Upper lobe of left lung (tissue), 6 donors: ENCODE measurements at regions not wholly inside any gene's neighbourhood (a gene's known extent, or its start where the extent isn't known, plus 50 kb on each side); places are given as distances from the start of the nearest gene placed in this dataset.
A peak's percentile ranks its signal among the peaks of the same experiment; 100 is the strongest.
"Not testable (repeated sequence)": the region's sequence is repeated elsewhere in the genome, so short reads cannot be mapped to it uniquely, and the experiment has no call there.

Source experiments
- ATAC-seq, 2 donors: fragments of 200-7000 bp; cut with Tn5 transposase; one replicate each; pipeline ENCODE4 v1.9.1; 2022; ENCODE audit warnings: mild to moderate bottlenecking in 2 of 2, moderate library complexity in 2 of 2; ENCODE audit not compliant: low FRiP score in 2 of 2
- DNase-seq, 2 donors: peaks; one replicate each; pipeline ENCODE4 v3.0.0-alpha.2; 2019 to 2020
- H3K27ac ChIP-seq, 4 donors: fragments of 200-600 bp; sonication (generic); one replicate each; pipeline ENCODE4 v1.5.1; 2016 to 2019
- H3K27me3 ChIP-seq, 4 donors: fragments of 200-600 bp; sonication (generic); one replicate each; pipeline ENCODE4 v1.5.1; 2017 to 2019
- H3K36me3 ChIP-seq, 4 donors: fragments of 200-600 bp; sonication (generic); one replicate each; pipeline ENCODE4 v1.5.1; 2016 to 2019
- H3K4me1 ChIP-seq, 4 donors: fragments of 200-600 bp; sonication (generic); one replicate each; pipeline ENCODE4 v1.5.1; 2018 to 2019
- H3K4me3 ChIP-seq, 4 donors: fragments of 200-600 bp; sonication (generic); one replicate each; pipeline ENCODE4 v1.5.1; 2017 to 2019; ENCODE audit warnings: mild to moderate bottlenecking in 2 of 4, moderate library complexity in 1 of 4
- H3K9me3 ChIP-seq, 4 donors: fragments of 200-600 bp; sonication (generic); one replicate each; pipeline ENCODE4 v1.5.1; 2018 to 2019
- EP300 ChIP-seq, 4 donors: sonication (generic); formaldehyde crosslinking; IDR thresholded peaks; one replicate each; pipeline ENCODE4 v1.5.1; 2017; ENCODE audit warnings: antibody characterized with exemption in 4 of 4, control low read depth in 2 of 4
- POLR2A ChIP-seq, 4 donors: fragments of 450-650 bp; IDR thresholded peaks; one replicate each; pipeline ENCODE4 v1.5.1; 2016 to 2017; ENCODE audit warnings: antibody characterized with exemption in 4 of 4, mild to moderate bottlenecking in 2 of 4
- POLR2AphosphoS5 ChIP-seq, 2 donors: sonication (generic); formaldehyde crosslinking; IDR thresholded peaks; one replicate each; pipeline ENCODE4 v1.5.1; 2017; ENCODE audit warnings: antibody characterized with exemption in 2 of 2
- WGBS, 2 donors: methylation state at CpG; one replicate each; pipeline ENCODE4 v1.1.5; 2017 to 2018; 5-methylcytosine and 5-hydroxymethylcytosine counted together
- TF ChIP-seq, protein P1 (sequence below), 6 experiments: fragments of 450-650 bp in 4 of 6; fragments of 200-600 bp in 2 of 6; sonication (generic) in 2 of 6; IDR thresholded peaks; one replicate each; pipeline ENCODE4 v1.5.1; 2016 to 2019; ENCODE audit warnings: antibody characterized with exemption in 6 of 6
- donor health status: DM: no; HTN: no; CAD: no; lungs with moderate emphysema.
- donor health status: DM: no; HTN: yes; CAD: no; lungs with severe emphysema.

DNA sequence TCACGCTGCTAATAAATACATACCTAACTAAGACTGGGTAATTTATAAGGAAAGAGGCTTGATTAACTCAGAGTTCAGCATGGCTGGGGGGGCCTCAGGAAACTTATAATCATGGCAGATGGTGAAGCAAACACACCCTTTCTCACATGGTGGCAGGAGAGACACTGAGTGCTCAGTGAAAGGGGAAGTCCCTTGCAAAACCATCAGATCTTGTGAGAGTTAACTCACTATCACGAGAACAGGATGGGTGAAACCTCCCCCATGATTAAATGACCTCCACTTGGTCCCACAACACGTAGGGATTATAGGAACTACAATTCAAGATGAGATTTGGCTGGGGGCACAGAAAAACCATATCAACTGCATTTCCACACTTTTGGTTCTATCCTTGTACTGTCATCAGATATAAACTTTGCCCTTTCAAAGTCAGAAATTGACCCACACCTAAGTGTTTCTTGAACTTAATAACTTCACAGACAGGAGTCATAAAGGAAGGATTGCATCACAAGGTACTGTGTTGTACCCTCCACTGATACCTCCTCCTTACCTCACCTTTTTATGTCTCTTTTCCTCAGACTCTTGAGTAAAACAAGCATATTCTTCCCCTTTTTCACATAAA, 319.1 kb upstream of the PIK3R1 start:
- no peak for DNase-seq
- TF ChIP-seq, protein P1, sequence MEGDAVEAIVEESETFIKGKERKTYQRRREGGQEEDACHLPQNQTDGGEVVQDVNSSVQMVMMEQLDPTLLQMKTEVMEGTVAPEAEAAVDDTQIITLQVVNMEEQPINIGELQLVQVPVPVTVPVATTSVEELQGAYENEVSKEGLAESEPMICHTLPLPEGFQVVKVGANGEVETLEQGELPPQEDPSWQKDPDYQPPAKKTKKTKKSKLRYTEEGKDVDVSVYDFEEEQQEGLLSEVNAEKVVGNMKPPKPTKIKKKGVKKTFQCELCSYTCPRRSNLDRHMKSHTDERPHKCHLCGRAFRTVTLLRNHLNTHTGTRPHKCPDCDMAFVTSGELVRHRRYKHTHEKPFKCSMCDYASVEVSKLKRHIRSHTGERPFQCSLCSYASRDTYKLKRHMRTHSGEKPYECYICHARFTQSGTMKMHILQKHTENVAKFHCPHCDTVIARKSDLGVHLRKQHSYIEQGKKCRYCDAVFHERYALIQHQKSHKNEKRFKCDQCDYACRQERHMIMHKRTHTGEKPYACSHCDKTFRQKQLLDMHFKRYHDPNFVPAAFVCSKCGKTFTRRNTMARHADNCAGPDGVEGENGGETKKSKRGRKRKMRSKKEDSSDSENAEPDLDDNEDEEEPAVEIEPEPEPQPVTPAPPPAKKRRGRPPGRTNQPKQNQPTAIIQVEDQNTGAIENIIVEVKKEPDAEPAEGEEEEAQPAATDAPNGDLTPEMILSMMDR (IDR thresholded peaks at IDR 0.05) = no peak
- peak in 1 of 4 donors; percentile 7 for TF ChIP-seq EP300 (IDR thresholded peaks at IDR 0.05)
- TF ChIP-seq POLR2AphosphoS5 (IDR thresholded peaks at IDR 0.05) = no peak
- TF ChIP-seq POLR2A (IDR thresholded peaks at IDR 0.05) = peak in 1 of 4 donors; percentile 12
- H3K4me1 ChIP-seq = no peaks in the 10 kb centered on the region
- no peaks in the 10 kb centered on the region for H3K36me3 ChIP-seq
- no peak for ATAC-seq
- no peak overlapping the region for H3K4me3 ChIP-seq
- WGBS, 2 donors = 72 to 77% methylated on average over 3 of the region's 3 CpGs
- no peaks in the 10 kb centered on the region for H3K9me3 ChIP-seq
- H3K27ac ChIP-seq = peak overlapping the region in 1 of 4 donors; percentile 52
- no peaks in the 10 kb centered on the region for H3K27me3 ChIP-seq

DNA sequence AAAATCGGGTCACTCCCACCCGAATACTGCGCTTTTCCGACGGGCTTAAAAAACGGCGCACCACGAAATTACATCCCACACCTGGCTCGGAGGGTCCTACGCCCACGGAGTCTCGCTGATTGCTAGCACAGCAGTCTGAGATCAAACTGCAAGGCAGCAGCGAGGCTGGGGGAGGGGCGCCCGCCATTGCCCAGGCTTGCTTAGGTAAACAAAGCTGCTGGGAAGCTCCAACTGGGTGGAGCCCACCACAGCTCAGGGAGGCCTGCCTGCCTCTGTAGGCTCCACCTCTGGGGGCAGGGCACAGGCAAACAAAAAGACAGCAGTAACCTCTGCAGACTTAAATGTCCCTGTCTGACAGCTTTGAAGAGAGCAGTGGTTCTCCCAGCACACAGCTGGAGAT, 325.7 kb upstream of the PIK3R1 start:
- WGBS, 2 donors = 95% methylated on average over 10 of the region's 15 CpGs; no CpG with 5 or more reads in 1 of the 2 donors
- DNase-seq = peak in 1 of 2 donors; percentile 2
- ATAC-seq, H3K36me3 ChIP-seq, H3K4me1 ChIP-seq, H3K4me3 ChIP-seq, H3K27me3 ChIP-seq, H3K9me3 ChIP-seq, H3K27ac ChIP-seq: not testable (repeated sequence)

DNA sequence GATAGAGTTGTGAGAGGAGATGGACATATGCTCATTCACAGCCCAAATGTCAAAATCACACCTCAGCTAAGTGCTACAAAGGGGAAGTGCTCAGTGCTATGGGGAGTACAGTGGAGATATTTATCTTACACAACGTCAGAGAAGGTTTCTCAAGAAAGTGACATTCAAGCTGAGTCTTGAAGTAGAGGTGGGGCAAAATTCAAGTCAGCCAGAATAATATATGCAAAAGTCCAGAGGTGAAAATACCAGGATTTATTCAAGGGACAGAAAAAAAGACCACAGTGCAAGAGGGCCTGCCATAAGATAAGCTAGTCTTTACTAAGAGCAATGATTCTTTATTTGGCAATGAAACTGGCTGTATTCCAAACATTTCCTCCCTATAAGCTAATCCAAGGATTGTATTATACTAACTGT, 327.8 kb upstream of the PIK3R1 start:
- Histone ChIP-seq H3K27me3 (no peaks in the 10 kb centered on the region), H3K27ac (no peak overlapping the region), H3K9me3 (no peaks in the 10 kb centered on the region), H3K36me3 (no peaks in the 10 kb centered on the region), H3K4me3 (no peak overlapping the region), H3K4me1 (no peaks in the 10 kb centered on the region)
- WGBS, 2 donors = 38 to 45% methylated on average over 1 of the region's 1 CpG
- ATAC-seq (peak; percentile 34 to 40), DNase-seq (no peak)
- TF ChIP-seq POLR2AphosphoS5 (IDR thresholded peaks at IDR 0.05) = no peak
- TF ChIP-seq, protein P1 (IDR thresholded peaks at IDR 0.05) = no peak
- TF ChIP-seq POLR2A (IDR thresholded peaks at IDR 0.05) = no peak
- TF ChIP-seq EP300 (IDR thresholded peaks at IDR 0.05) = no peak

GRCh38 chr5:67886761-67887160, 328.8 kb upstream of the PIK3R1 start:
- WGBS, 2 donors = 94% methylated on average over 1 of the region's 1 CpG

GRCh38 chr5:67880876-67881275, 334.7 kb upstream of the PIK3R1 start:
- 88 to 92% methylated on average over 2 of the region's 2 CpGs for WGBS, 2 donors
- no peaks in the 10 kb centered on the region for H3K4me1 ChIP-seq
- DNase-seq = no peak
- H3K4me3 ChIP-seq = no peak overlapping the region
- no peak for TF ChIP-seq EP300 (IDR thresholded peaks at IDR 0.05)
- TF ChIP-seq POLR2AphosphoS5 (IDR thresholded peaks at IDR 0.05) = no peak
- TF ChIP-seq POLR2A (IDR thresholded peaks at IDR 0.05) = no peak
- TF ChIP-seq, protein P1 (IDR thresholded peaks at IDR 0.05) = no peak
- H3K9me3 ChIP-seq = no peaks in the 10 kb centered on the region
- no peak overlapping the region for H3K27ac ChIP-seq
- no peak for ATAC-seq
- no peaks in the 10 kb centered on the region for H3K36me3 ChIP-seq
- H3K27me3 ChIP-seq = no peaks in the 10 kb centered on the region

More at GRCh38 chr5:67886761-67887160, 328.8 kb upstream of the PIK3R1 start:
- no peaks in the 10 kb centered on the region for H3K4me1 ChIP-seq
- H3K27ac ChIP-seq = no peak overlapping the region
- no peaks in the 10 kb centered on the region for H3K36me3 ChIP-seq
- TF ChIP-seq EP300 (IDR thresholded peaks at IDR 0.05) (no peak), POLR2AphosphoS5 (IDR thresholded peaks at IDR 0.05) (no peak), POLR2A (IDR thresholded peaks at IDR 0.05) (no peak)
- TF ChIP-seq, protein P1 (IDR thresholded peaks at IDR 0.05) = no peak
- H3K9me3 ChIP-seq = no peaks in the 10 kb centered on the region
- DNase-seq (no peak), ATAC-seq (no peak)
- no peak overlapping the region for H3K4me3 ChIP-seq
- H3K27me3 ChIP-seq = no peaks in the 10 kb centered on the region
